Fibroblast of pulmonary artery (primary cell): ENCODE measurements at regions not wholly inside any gene's neighbourhood (a gene's known extent, or its start where the extent isn't known, plus 50 kb on each side); places are given as distances from the start of the nearest gene placed in this dataset.

ENCODE experiments used
- DNase-seq: peaks from one replicate; pipeline ENCODE4 v3.0.0-alpha.2; 2010; ENCODE audit warnings: low read depth
- H3K4me3 ChIP-seq: replicated peaks from 2 replicates; pipeline ENCODE4 v1.5.1; 2011; ENCODE audit warnings: low read depth, mild to moderate bottlenecking, control low read depth, low read length, moderate library complexity
- CTCF ChIP-seq: IDR thresholded peaks from 2 replicates; pipeline ENCODE4 v1.5.1; 2011; ENCODE audit warnings: mild to moderate bottlenecking, control low read depth, low read length, inconsistent platforms; ENCODE audit errors: missing control alignments

DNA sequence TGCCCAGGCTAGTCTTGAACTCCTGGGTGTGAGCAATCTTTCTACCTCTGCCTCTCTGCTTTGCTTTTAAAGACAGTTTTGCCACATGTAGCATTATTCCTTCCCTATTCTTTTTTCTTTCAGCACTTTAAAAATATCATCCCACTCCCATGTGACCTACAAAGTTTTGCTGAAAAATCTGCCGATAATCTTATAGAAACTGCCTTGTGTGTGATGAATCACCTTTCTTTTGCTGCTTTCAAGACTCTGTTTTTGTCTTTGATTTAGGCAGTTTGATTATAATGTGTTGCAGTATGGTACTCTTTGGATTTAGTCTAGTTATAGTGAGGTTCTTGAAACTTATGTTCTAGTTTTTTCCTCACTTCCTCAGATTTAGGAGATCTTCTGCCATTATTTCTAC is 142.0 kb upstream of the KIF2B start:
- no peak for DNase-seq
- no peak for TF ChIP-seq CTCF
- H3K4me3 ChIP-seq: no peak overlapping the region

- no peak for DNase-seq
- H3K4me3 ChIP-seq: no peak overlapping the region
- TF ChIP-seq CTCF: no peak
Measured at GRCh38 chr17:53668854-53669253, 153.9 kb upstream of the KIF2B start.

GRCh38 chr17:53662608-53663007 is 160.1 kb upstream of the KIF2B start:
- no peak overlapping the region for H3K4me3 ChIP-seq
- no peak for TF ChIP-seq CTCF
- DNase-seq: no peak

GRCh38 chr17:53659181-53659580 is 163.5 kb upstream of the KIF2B start:
- no peak for TF ChIP-seq CTCF
- no peak overlapping the region for H3K4me3 ChIP-seq
- DNase-seq: no peak

DNA sequence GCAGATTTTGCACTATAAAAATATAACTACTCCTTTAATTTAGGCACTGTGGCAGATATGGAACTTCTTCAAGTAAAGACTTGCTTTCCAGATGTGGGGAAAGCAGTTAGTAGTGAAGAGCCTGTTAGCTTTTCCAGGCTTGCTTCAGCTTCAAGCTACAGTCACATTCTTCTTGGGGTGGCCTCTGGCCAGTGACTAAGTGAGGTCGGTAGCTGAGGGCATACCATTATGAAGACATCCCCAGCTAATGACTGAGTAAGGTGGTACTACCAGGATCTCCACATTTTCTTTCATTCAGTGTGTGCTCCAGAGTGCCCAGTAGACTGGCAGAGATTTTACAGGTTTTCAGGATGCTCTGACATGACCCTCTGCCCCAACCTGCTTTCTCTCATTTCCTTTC is 167.1 kb upstream of the KIF2B start:
- H3K4me3 ChIP-seq: no peak overlapping the region
- TF ChIP-seq CTCF: no peak
- DNase-seq: no peak

DNA sequence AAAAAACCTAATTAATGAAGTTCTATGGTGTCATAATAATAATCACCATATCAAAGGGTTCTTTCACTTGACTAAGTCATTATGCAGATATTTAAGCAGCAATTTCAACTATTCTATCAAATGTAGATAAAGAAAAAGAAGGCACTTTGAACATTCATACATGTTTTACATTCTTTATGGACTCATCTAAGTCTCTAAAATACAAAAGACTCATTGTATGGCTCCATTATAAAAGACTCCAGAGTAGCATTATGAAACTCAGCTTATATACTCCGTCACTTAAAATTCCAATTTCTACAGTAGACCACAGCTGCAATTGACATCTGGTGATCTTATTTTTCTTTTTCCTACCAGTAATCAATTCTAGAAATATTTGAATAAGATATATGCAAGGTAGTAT is 173.5 kb upstream of the KIF2B start:
- DNase-seq: no peak
- no peak overlapping the region for H3K4me3 ChIP-seq
- TF ChIP-seq CTCF: no peak

DNA sequence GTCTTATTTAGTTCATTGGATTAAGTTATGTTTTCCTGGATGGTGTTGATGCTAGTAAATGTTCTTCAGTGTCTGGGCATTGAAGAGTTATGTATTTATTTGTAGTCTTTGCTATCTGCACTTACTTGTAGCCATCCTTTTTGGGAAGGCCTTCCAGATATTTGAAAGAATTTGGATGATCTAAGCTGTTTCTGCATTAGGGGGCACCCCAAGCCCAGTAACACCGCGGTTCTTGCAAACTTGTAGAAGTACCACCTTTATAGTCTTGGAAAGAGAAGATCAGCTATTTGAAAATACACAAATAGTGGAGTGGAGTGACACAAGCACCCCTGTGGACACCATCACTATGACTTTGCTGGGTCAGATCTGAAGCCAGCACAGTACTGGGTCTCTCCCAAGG is 175.9 kb upstream of the KIF2B start:
- no peak overlapping the region for H3K4me3 ChIP-seq
- no peak for DNase-seq
- no peak for TF ChIP-seq CTCF
